ENCODE measurements at regions not wholly inside any gene's neighbourhood (a gene's known extent, or its start where the extent isn't known, plus 50 kb on each side); places are given as distances from the start of the nearest gene placed in this dataset.

GRCh38 chr5:107153283-107153682, 517.5 kb downstream of the EFNA5 start:
- no peaks in the 10 kb centered on the region for H3K9me3 Mint-ChIP-seq
- Histone ChIP-seq H3K27ac (ENCODE audit: insufficient read length, low read depth, low read length) (no peak overlapping the region), H4K91ac (ENCODE audit: insufficient read length, low read depth, low read length) (no peak overlapping the region), H3K9me3 (ENCODE audit: control insufficient read depth, low read depth, low read length) (no peaks in the 10 kb centered on the region), H3T11ph (ENCODE audit: low read length) (no peak overlapping the region), H2BK15ac (ENCODE audit: low read depth, low read length) (no peak overlapping the region), H3K27me3 (ENCODE audit: insufficient read depth, low read length) (no peaks in the 10 kb centered on the region), H3K23me2 (ENCODE audit: insufficient read length, low read depth, low read length, poor library complexity, severe bottlenecking) (no peaks in the 10 kb centered on the region), H2AFZ (ENCODE audit: low read length) (no peak overlapping the region), H3K79me1 (ENCODE audit: insufficient read depth, low read depth, low read length, poor library complexity, severe bottlenecking) (no peaks in the 10 kb centered on the region), H2BK20ac (ENCODE audit: low read depth, low read length, poor library complexity, severe bottlenecking) (no peak overlapping the region), H4K8ac (replicated peaks; ENCODE audit: insufficient read length, low read depth, low read length) (no peak overlapping the region), H3K23ac (ENCODE audit: insufficient read length, low read depth, low read length) (no peak overlapping the region), H2BK120ac (ENCODE audit: low read depth, low read length, poor library complexity, severe bottlenecking) (no peak overlapping the region), H3K18ac (ENCODE audit: insufficient read length, low read depth, low read length) (no peak overlapping the region), H2BK12ac (ENCODE audit: insufficient read length, low read depth, low read length) (no peak overlapping the region), H3K56ac (ENCODE audit: insufficient read length, low read depth, low read length) (no peak overlapping the region), H4K5ac (ENCODE audit: insufficient read length, low read depth, low read length) (no peak overlapping the region), H3K14ac (ENCODE audit: insufficient read depth, low read length) (no peak overlapping the region), H2AK5ac (ENCODE audit: insufficient read length, low read length) (no peak overlapping the region), H3K4ac (ENCODE audit: low read depth, low read length) (no peak overlapping the region), H3K4me2 (ENCODE audit: insufficient read depth, insufficient read length, low read length) (no peak overlapping the region), H2BK5ac (ENCODE audit: insufficient read length, low read length) (no peak overlapping the region), H4K20me1 (ENCODE audit: control insufficient read depth, insufficient read depth, insufficient read length) (no peaks in the 10 kb centered on the region), H3K4me1 (ENCODE audit: insufficient read depth, low read length) (no peaks in the 10 kb centered on the region), H3K9ac (ENCODE audit: extremely low read depth, insufficient read length, low read length) (no peak overlapping the region), H3K79me2 (ENCODE audit: insufficient read depth, low read length) (no peaks in the 10 kb centered on the region)
- H3K36me3 Mint-ChIP-seq (ENCODE audit: insufficient read depth in 1 of 3, low read depth in 3 of 3): no peaks in the 10 kb centered on the region
- DNase-seq: no peak
- no peak for TF ChIP-seq CTCF (conservative IDR thresholded peaks at IDR 0.05)
- no peaks in the 10 kb centered on the region for H3K27me3 Mint-ChIP-seq (ENCODE audit: low read depth)
- H3K4me1 Mint-ChIP-seq: no peaks in the 10 kb centered on the region
- H3K27ac Mint-ChIP-seq: no peak overlapping the region; a peak in 1 of 7 replicates
- H3K4me3 Mint-ChIP-seq: no peak overlapping the region
- no CpG with 5 or more reads among the region's 2 CpGs for WGBS (ENCODE audit: extremely low coverage, insufficient read length, low lambda C conversion rate)
